Kidney tubule cell (primary cell): ENCODE measurements at regions not wholly inside any gene's neighbourhood (a gene's known extent, or its start where the extent isn't known, plus 50 kb on each side); places are given as distances from the start of the nearest gene placed in this dataset.
"Not testable (repeated sequence)": the region's sequence is repeated elsewhere in the genome, so short reads cannot be mapped to it uniquely, and the experiment has no call there.

Experiments
- DNase-seq: peaks from one replicate; pipeline ENCODE4 v3.0.0-alpha.2; 2018; ENCODE audit warnings: low spot score

GRCh38 chr20:30586178-30586577 is 671.3 kb upstream of the DEFB115 start:
- not testable (repeated sequence) for DNase-seq

DNA sequence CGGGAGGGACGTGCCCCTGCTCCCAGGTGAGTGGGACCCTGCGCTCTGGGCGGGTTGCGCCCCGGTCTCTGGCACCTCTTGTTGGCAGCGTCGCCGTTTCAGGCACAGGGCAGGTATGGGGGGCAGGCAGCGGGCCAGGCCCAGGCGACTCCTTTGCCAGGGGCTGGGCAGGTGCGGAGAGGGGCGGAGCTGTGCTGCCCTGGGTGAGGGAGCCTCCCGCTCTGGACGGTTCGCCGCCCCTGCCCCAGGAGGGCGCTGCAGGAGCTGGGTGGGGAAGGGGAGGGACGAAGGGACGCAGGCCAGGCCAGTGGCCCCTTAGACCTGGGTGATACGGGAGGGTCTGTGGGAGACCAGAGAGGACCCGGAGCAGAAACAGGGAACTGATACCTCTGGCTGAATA is 663.9 kb upstream of the DEFB115 start:
- DNase-seq = no peak

- DNase-seq = no peak
Measured at GRCh38 chr20:30594112-30594511, 663.4 kb upstream of the DEFB115 start.

GRCh38 chr20:30595698-30596097 is 661.8 kb upstream of the DEFB115 start:
- DNase-seq = no peak

DNA sequence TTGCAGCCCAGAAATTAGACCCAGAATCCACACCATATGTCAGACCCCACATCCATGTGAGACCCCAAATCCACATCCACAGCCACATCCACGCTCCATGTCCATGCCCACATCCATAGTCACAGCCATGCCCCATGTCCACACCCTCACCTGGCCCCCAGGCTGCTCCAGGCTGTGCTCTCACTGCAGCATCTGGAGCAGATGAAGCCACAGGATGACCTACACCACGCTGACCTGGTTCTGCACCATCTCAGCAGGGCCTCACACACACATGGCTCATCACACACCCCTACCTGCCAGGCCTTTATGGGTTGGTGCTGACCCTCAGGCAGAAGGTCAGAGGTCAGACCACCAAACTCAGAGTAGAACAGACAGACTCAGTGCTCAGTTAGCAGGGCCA is 660.0 kb upstream of the DEFB115 start:
- DNase-seq = not testable (repeated sequence)

GRCh38 chr20:30598460-30599230 is 658.8 kb upstream of the DEFB115 start:
- no peak for DNase-seq

DNA sequence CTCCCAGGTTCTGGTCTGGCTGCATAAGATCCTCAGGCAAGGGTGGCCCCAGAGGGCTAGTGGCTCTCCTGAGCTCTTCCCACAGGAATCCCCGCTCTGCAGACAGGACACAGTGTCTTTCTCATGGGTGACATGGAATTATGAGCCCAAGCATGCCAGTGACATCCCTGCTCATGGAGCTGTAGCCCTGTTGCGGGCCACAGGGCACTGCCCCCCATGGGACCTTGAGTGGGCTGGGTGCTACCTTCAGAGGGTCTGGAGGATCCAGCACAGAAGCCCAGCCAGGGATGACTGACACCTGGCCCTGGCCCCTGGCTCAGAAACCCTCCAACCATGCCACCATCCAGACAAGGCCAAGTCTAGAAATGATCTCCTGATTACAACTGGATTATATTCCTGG is 657.5 kb upstream of the DEFB115 start:
- no peak for DNase-seq

GRCh38 chr20:30601974-30602373 is 655.5 kb upstream of the DEFB115 start:
- DNase-seq = no peak

DNA sequence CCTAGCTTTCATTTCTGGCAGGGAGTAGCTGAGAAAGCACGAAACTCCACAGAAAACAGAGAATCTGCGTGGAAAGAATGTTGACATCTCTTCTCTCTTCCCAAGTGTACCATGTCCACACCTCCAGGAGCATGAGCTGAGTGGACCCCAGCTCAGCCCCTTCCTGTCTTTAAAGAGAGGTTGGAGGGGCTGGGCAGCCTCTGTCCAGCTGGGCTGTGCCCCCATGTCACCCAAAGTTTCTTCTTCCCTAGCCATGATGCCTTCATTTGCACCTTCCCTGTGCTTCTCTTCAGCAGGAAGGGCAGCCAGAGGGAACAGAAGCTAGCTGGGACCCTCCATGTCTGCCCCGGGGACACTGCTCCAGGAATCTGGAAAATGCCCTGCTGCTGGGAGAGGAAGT is 655.0 kb upstream of the DEFB115 start:
- no peak for DNase-seq

GRCh38 chr20:30606990-30607389 is 650.5 kb upstream of the DEFB115 start:
- no peak for DNase-seq

DNA sequence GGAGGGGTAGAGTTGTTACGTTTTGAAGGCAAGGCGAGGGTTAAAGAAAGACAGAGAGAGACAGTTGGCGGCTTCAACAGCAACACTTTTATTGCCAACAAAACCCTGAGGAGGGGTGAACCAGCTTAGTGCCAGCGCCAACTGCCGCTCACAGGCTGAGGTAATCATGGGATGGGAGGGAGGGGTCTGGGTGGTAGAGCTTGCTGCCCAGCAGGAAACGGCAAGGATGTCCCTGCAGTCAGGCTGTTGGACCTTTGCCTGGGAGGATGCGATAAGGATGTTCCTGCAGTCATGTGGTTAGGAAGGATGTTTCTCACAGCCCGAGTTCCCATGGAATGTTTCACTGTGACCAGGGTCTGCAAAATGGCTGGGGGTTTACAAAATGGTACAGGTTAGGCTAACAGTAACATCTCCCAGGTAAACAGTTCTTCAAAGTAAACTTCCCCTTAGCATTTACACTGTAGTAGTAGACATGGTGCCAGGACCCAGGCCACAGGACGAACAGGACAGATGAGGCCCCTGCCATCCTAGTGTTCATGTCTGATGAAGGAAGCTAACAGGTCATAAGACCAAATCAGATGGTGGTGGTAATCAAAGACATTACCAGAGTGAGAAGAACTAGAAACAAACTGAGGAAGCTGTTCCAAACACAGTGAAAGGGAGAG is 647.3 kb upstream of the DEFB115 start:
- DNase-seq = no peak

- DNase-seq = no peak
Measured at GRCh38 chr20:30610751-30611150, 646.7 kb upstream of the DEFB115 start.

- DNase-seq = no peak
Measured at GRCh38 chr20:30611239-30611984, 646.1 kb upstream of the DEFB115 start.

DNA sequence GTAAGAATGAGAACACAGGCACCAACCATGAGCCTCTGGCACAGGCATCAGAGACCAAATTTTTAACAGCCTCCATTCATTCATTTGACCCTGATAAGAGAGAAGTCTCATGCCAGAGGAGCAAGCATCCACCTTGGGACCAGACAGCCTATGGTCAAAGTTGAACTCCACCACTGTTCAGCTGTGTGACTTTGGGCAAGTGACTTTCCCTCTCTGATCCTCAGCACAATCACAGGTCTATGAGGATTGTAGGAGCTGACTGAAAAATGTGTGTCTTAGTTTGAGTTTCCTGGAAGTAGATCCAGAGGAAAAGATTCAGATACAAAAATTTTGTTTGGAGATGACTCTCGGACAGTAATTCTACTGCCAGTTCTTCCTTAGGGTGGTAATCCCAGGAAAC is 645.1 kb upstream of the DEFB115 start:
- DNase-seq = no peak

- DNase-seq = not testable (repeated sequence)
Measured at GRCh38 chr20:30621346-30621745, 636.1 kb upstream of the DEFB115 start.

- not testable (repeated sequence) for DNase-seq
Measured at GRCh38 chr20:30624310-30624709, 633.2 kb upstream of the DEFB115 start.

DNA sequence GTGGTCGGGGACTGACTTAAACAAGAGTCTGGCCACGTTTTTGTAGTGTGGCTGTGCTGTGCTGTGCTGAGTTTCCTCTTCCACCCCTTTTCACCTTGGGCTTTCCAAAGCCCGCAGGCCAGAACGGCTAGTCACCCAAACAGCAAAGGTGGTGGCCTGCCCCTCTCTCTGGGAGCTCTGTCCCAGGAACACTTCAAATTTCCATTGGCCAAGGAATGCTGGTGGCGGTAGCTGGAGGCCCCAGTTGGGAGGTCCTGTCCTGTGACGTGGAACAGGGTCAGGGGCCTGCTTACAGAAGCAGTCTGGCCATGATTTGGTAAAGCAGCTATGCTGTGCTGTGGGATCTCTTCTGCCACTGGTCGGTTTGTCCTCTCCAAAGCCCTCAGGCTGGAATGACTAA is 628.1 kb upstream of the DEFB115 start:
- DNase-seq = not testable (repeated sequence)

DNA sequence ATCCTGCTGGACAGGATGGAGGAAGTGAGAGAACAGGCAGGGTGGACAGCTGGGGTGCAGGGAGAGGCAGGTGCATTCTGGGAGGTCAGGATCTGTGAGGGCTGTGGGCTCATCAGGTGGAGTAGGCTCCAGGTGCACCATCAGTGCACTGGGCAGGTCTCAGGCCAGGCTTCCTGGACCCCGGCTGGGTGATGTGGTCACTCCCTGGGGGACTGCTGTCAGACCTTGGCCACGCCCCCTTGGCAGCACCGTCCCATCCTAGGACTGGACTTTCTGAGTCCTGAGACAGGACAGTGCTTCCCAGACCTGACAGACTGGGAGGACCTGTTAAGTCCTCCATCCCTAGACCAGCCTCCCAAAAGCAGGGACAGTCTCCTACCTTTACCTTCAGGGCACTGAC is 626.7 kb upstream of the DEFB115 start:
- no peak for DNase-seq

DNA sequence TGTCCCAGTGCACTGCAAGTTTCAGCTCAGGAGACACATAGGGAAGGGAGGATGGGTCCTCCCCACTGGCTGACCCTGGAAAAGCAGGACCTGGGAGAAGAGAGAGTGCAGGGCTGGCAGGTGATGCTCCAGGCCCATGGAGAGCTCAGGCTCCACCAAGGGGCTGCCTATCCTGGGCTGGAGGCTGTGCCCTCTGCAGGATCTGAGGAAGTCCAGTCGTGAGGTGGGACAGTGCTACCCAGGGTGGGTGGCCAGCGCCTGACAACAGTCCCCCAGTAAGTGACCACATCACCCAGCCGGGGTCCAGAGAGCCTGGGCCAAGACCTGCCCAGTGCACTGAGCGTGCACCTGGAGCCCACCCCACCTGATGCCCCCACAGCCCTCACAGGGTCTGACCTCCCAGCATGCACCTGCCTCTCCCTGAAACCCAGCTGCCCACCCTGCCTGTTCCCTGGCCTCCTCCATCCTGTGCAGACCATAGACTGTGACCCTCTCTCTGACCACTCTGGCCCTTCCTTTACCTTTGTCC is 626.1 kb upstream of the DEFB115 start:
- DNase-seq = not testable (repeated sequence)

DNA sequence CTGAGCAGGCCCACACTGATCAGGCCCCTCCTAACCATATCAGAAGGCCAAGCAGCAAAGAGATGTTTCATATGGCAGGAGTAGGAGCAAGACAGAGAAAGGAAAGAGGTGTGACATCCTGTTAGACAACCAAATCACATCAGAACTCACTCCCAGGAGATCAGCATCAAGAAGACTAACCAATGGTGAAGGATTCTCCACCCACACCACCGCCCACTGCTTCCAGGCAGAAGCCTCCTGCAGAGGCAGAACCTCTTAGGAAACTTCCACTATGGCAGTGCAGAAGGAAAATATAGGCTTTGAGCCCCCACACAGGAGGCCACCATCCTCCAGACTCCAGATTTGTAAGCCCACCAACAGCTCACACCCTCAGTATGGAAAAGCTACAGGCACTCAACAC is 624.7 kb upstream of the DEFB115 start:
- not testable (repeated sequence) for DNase-seq

DNA sequence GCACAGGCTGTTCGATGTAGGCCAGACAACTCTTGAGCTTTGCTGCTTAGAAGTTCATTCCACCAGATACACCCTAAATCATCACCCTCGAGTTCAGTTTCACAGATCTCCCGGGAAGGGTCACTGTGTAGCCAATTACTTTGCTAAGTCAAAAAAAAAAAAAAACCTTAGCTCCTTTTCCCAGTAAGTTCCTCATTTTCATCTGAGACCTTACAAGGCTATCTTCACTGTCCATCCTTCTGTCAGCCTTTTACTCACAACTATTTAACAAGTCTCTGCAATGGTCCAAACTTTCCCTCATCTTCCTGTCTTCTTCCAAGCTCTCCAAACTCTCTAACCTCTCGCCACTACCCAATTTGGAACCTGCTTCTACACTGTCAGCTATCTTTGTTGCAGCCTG is 615.9 kb upstream of the DEFB115 start:
- DNase-seq = not testable (repeated sequence)

DNA sequence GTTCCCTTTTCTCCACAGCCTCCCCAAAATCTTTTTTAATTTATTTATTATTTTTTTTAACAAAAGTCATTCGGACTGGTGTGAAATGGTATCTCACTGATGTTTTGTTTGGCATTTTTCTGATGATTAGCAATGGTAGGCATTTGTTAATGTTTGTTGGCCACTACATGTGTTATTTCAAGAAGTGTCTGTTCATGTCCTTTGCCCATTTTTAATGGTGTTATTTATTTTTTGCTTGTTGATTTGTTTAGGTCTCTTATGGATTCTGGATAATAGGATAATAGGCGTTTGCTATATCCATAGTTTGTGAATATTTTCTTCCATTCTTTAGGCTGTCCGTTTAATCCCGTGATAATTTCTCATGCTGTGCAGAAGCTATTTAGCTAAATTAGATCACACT is 596.5 kb upstream of the DEFB115 start:
- not testable (repeated sequence) for DNase-seq

GRCh38 chr20:30668418-30668817 is 589.0 kb upstream of the DEFB115 start:
- DNase-seq = not testable (repeated sequence)
